Body of pancreas (tissue), 4 donors: ENCODE measurements at regions not wholly inside any gene's neighbourhood (a gene's known extent, or its start where the extent isn't known, plus 50 kb on each side); places are given as distances from the start of the nearest gene placed in this dataset.

Source experiments
- ATAC-seq: fragments of 150-250 bp; one replicate; pipeline ENCODE4 v1.9.1; 2016
- DNase-seq, 4 donors: peaks; one replicate each; pipeline ENCODE4 v3.0.0-alpha.2; 2019
- H3K27ac ChIP-seq, 4 donors: fragments of 200-600 bp; sonication (generic); 1 replicate in 3 of 4; 2 replicates in 1 of 4; pipeline versions ENCODE4 v1.5.1 to v1.6.1; 2016 to 2019; ENCODE audit warnings: mild to moderate bottlenecking in 1 of 4, mixed read lengths in 1 of 4, moderate library complexity in 1 of 4
- H3K27me3 ChIP-seq, 2 donors: fragments of 200-600 bp; sonication (generic); one replicate each; pipeline ENCODE4 v1.6.0; 2016; ENCODE audit warnings: mild to moderate bottlenecking in 1 of 2
- H3K36me3 ChIP-seq, 2 donors: fragments of 200-600 bp; sonication (generic); replicated peaks in 1 of 2; 2 replicates each; pipeline ENCODE4 v1.5.1; 2016; ENCODE audit warnings: low read depth in 2 of 2; ENCODE audit not compliant: insufficient read depth in 1 of 2
- H3K4me1 ChIP-seq: fragments of 200-600 bp; sonication (generic); one replicate; pipeline ENCODE4 v1.6.0; 2016
- H3K4me3 ChIP-seq, 2 donors: fragments of 200-600 bp; sonication (generic); 1 replicate in 1 of 2; 2 replicates in 1 of 2; pipeline ENCODE4 v1.5.1; 2016 to 2019
- H3K9me3 ChIP-seq, 3 donors: fragments of 200-600 bp; sonication (generic); 1 replicate in 2 of 3; 2 replicates in 1 of 3; pipeline ENCODE4 v1.5.1; 2016
- POLR2A ChIP-seq, 3 donors: fragments of 450-650 bp; IDR thresholded peaks; one replicate each; pipeline ENCODE4 v1.6.1; 2016; ENCODE audit warnings: antibody characterized with exemption in 3 of 3, mild to moderate bottlenecking in 2 of 3
- WGBS, 2 donors: methylation state at CpG; one replicate each; pipeline ENCODE4 v1.1.5; 2017; 5-methylcytosine and 5-hydroxymethylcytosine counted together
- intact Hi-C: fragments of 100-400 bp; cut with DNase I; formaldehyde crosslinking; loops from one replicate; pipeline ENCODE4 v1.15.1; 2023
- TF ChIP-seq, protein P1 (sequence below), 7 experiments: fragments of 450-650 bp in 4 of 7; fragments of 200-600 bp in 3 of 7; sonication (generic) in 3 of 7; IDR thresholded peaks; one replicate each; pipeline ENCODE4 v1.5.1; 2016 to 2019; ENCODE audit warnings: antibody characterized with exemption in 7 of 7

DNA sequence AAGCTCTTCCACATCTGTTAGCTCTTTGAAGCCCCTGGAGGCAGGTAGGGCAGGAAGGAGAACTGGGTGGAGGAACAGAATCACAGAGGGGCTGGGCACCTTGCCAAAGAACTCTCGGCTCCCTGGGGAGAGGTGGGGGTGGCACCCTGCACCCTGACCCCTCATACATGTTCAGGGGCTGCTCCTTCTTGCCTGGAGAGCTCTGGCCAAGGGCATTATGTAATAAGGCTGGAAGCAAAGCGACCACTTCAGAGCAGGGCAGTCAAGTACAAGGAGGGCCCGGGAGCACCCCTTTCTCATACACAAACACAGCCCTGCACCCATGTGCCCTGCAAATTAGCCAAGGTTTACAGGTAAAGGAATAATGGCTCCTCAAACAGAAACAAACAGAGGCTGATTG lies 351.9 kb upstream of the TSHZ3 start:
- DNase-seq (no peak), ATAC-seq (no peak)
- H3K27ac ChIP-seq = no peak overlapping the region
- H3K9me3 ChIP-seq = peaks cover 0 to 8% (median 0%) of the 10 kb centered on the region in 3 donors
- no peaks in the 10 kb centered on the region for H3K27me3 ChIP-seq
- TF ChIP-seq, protein P1, sequence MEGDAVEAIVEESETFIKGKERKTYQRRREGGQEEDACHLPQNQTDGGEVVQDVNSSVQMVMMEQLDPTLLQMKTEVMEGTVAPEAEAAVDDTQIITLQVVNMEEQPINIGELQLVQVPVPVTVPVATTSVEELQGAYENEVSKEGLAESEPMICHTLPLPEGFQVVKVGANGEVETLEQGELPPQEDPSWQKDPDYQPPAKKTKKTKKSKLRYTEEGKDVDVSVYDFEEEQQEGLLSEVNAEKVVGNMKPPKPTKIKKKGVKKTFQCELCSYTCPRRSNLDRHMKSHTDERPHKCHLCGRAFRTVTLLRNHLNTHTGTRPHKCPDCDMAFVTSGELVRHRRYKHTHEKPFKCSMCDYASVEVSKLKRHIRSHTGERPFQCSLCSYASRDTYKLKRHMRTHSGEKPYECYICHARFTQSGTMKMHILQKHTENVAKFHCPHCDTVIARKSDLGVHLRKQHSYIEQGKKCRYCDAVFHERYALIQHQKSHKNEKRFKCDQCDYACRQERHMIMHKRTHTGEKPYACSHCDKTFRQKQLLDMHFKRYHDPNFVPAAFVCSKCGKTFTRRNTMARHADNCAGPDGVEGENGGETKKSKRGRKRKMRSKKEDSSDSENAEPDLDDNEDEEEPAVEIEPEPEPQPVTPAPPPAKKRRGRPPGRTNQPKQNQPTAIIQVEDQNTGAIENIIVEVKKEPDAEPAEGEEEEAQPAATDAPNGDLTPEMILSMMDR (IDR thresholded peaks at IDR 0.05) = no peak
- TF ChIP-seq POLR2A (IDR thresholded peaks at IDR 0.05) = no peak
- intact Hi-C loops = no loop called here
- no peaks in the 10 kb centered on the region for H3K4me1 ChIP-seq
- H3K36me3 ChIP-seq = no peaks in the 10 kb centered on the region
- 29 to 52% methylated on average over 3 of the region's 3 CpGs for WGBS, 2 donors
- H3K4me3 ChIP-seq = no peak overlapping the region

DNA sequence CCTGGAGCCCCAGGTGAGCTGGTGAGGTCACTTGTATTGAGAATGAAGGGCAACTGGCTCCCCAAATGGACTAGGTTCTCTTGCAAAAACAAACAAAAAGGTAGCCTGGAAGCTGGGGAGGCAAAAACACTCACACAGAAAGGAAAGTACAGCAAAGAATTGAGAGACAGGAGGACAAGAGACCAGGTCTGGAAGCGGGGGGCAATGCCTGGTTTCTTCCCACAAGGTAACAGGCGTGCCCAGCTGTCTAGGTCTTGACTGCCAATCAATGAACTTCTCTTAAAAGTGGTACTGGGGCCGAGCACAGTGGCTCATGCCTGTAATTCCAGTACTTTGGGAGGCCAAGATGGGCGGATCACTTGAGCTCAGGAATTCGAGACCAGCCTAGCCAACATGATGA lies 356.4 kb upstream of the TSHZ3 start:
- intact Hi-C loops = no loop called here
- H3K9me3 ChIP-seq = peaks cover 0 to 8% (median 0%) of the 10 kb centered on the region in 3 donors
- TF ChIP-seq, protein P1 (IDR thresholded peaks at IDR 0.05) = no peak
- TF ChIP-seq POLR2A (IDR thresholded peaks at IDR 0.05) = no peak
- 68 to 78% methylated on average over 5 of the region's 5 CpGs for WGBS, 2 donors
- no peak overlapping the region for H3K4me3 ChIP-seq
- H3K36me3 ChIP-seq = no peaks in the 10 kb centered on the region
- no peaks in the 10 kb centered on the region for H3K27me3 ChIP-seq
- no peak overlapping the region for H3K27ac ChIP-seq
- no peak for DNase-seq
- H3K4me1 ChIP-seq = no peaks in the 10 kb centered on the region
- ATAC-seq = no peak

DNA sequence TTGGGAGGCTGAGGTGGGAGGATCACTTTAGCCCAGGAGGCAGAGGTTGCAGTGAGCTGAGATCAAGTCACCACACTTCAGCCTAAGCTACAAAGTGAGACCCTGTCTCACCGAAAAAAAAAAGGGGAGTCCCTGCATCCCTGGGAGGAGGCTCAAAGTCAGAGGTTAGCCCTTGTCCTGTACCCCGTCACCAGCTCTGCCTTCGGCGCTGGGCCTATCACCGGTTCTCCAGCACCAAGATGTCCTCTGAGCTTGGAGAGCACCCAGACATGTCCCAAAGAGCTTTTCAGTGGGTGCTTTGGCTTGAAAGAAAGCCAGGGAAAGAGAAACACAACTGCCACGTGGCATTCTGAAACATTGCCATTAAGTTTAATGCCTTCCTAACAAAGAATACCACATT lies 356.9 kb upstream of the TSHZ3 start:
- intact Hi-C loops = no loop called here
- no peak for TF ChIP-seq POLR2A (IDR thresholded peaks at IDR 0.05)
- TF ChIP-seq, protein P1 (IDR thresholded peaks at IDR 0.05) = no peak
- Histone ChIP-seq H3K27ac (no peak overlapping the region), H3K9me3 (peaks cover 0 to 8% (median 0%) of the 10 kb centered on the region in 3 donors), H3K36me3 (no peaks in the 10 kb centered on the region), H3K4me1 (no peaks in the 10 kb centered on the region), H3K27me3 (no peaks in the 10 kb centered on the region), H3K4me3 (no peak overlapping the region)
- ATAC-seq (no peak), DNase-seq (no peak)
- 80 to 86% methylated on average over 6 of the region's 6 CpGs for WGBS, 2 donors

DNA sequence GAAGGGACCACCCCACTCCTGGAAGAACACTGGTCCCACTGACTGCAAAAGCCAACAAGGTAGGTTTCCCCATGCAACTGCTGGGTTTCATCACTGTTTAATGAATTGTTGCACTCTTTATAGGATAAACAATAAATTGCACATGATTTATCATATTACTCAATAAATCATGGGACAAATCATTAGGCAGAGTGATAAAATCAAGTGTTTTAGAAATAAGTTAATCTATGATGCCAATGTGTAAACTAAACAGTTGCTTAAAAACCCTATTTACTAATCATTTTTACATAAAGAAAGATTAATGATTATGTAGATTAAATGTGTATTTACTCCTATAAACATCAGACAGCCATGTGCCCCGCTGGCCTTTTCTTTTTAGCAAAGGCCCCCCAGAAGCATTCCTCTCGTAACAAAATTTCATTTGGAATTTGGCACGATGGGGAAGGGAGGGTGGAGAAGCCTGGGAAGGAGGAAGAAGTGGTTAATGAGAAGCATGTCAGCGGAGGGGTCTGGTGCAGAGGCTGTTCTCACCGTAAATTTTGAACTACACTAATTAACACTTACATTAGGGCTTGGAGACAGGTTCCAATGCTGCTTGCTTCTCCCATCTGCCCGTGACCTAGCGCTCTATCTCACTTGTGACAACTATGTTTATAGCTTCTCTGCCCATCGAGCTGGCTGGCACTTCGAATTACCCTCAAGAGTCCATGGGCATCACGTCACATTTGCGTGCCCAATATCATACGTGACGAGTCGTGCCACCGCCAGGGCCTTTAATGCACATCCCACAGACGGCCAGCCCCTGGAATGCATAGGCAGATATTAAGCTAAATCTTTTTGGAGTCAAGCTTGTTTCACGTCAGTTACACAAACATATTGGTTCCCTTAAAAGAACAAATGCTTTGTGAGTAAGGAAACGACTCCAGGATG lies 357.7 kb upstream of the TSHZ3 start:
- DNase-seq (no peak), ATAC-seq (no peak)
- Histone ChIP-seq H3K27ac (no peak overlapping the region), H3K9me3 (peaks cover 0 to 8% (median 0%) of the 10 kb centered on the region in 3 donors), H3K4me1 (no peaks in the 10 kb centered on the region), H3K27me3 (no peaks in the 10 kb centered on the region), H3K4me3 (no peak overlapping the region), H3K36me3 (no peaks in the 10 kb centered on the region)
- intact Hi-C loops = no loop called here
- TF ChIP-seq, protein P1 (IDR thresholded peaks at IDR 0.05) = no peak
- 59 to 70% methylated on average over 18 of the region's 18 CpGs for WGBS, 2 donors

DNA sequence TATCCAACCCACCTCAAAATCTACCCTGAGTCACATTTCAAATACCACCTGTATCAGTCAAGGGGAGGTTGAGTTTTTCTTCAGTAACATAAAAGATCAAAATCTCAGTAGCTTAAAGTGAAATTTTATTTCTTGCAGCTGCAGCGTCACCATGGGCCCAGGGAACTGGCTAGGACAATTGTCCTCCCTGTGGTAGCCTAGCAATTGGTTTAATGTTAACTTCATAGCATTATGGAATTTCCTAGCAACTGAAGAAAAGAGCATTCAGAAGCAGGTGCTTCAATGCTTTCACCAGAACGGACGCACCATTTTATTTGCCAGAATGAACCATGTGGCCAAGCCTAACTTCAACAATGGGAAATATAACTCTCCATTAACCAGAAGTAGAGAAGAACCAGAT lies 359.3 kb upstream of the TSHZ3 start:
- Histone ChIP-seq H3K4me1 (no peaks in the 10 kb centered on the region), H3K4me3 (no peak overlapping the region), H3K27me3 (no peaks in the 10 kb centered on the region), H3K36me3 (no peaks in the 10 kb centered on the region), H3K9me3 (no peaks in the 10 kb centered on the region), H3K27ac (no peak overlapping the region)
- TF ChIP-seq, protein P1 (IDR thresholded peaks at IDR 0.05) = no peak
- TF ChIP-seq POLR2A (IDR thresholded peaks at IDR 0.05) = no peak
- intact Hi-C loops = no loop called here
- WGBS, 2 donors = 49 to 50% methylated on average over 3 of the region's 3 CpGs
- no peak for ATAC-seq
- DNase-seq = no peak
